ENCODE measurements at regions not wholly inside any gene's neighbourhood (a gene's known extent, or its start where the extent isn't known, plus 50 kb on each side); places are given as distances from the start of the nearest gene placed in this dataset.

GRCh38 chr18:52228166-52228565, 111.8 kb upstream of the DCC start:
- H3K9me3 ChIP-seq = peaks cover 0 to 4% (median 0%) of the 10 kb centered on the region in 12 donors
- 32 to 58% (median 47%) methylated on average over 3 of the region's 3 CpGs for WGBS, 4 donors
- no peak overlapping the region for H3K4me3 ChIP-seq
- H3K4me1 ChIP-seq = no peaks in the 10 kb centered on the region
- H3K27me3 ChIP-seq = no peaks in the 10 kb centered on the region
- no peak for TF ChIP-seq CTCF (IDR thresholded peaks at IDR 0.05)
- no peak for TF ChIP-seq POLR2A (IDR thresholded peaks at IDR 0.05)
- no peaks in the 10 kb centered on the region for H3K36me3 ChIP-seq
- intact Hi-C loops (cut with DNase I) = no loop called here
- no peak for ATAC-seq
- no peak for DNase-seq
- no peak overlapping the region for H3K27ac ChIP-seq

- H3K4me1 ChIP-seq = no peaks in the 10 kb centered on the region
- no peaks in the 10 kb centered on the region for H3K36me3 ChIP-seq
- DNase-seq = no peak
- intact Hi-C loops (cut with DNase I) = no loop called here
- H3K9me3 ChIP-seq = peaks cover 0 to 4% (median 0%) of the 10 kb centered on the region in 12 donors
- H3K4me3 ChIP-seq = no peak overlapping the region
- TF ChIP-seq POLR2A (IDR thresholded peaks at IDR 0.05) (no peak), CTCF (IDR thresholded peaks at IDR 0.05) (no peak)
- no peak for ATAC-seq
- no peak overlapping the region for H3K27ac ChIP-seq
- WGBS, 4 donors = 44 to 87% (median 85%) methylated on average over 1 of the region's 1 CpG
- no peaks in the 10 kb centered on the region for H3K27me3 ChIP-seq
These were observed 103.9 kb upstream of the DCC start for GRCh38 chr18:52236131-52236530.

- Histone ChIP-seq H3K36me3 (no peaks in the 10 kb centered on the region), H3K4me1 (no peaks in the 10 kb centered on the region), H3K9me3 (no peaks in the 10 kb centered on the region), H3K27me3 (no peaks in the 10 kb centered on the region), H3K27ac (no peak overlapping the region), H3K4me3 (no peak overlapping the region)
- ATAC-seq = no peak
- TF ChIP-seq CTCF (IDR thresholded peaks at IDR 0.05) (no peak), POLR2A (IDR thresholded peaks at IDR 0.05) (no peak)
- 71 to 83% (median 77%) methylated on average over 2 of the region's 2 CpGs for WGBS, 4 donors
- intact Hi-C loops (cut with DNase I) = no loop called here
- DNase-seq = no peak
These were observed 102.4 kb upstream of the DCC start for GRCh38 chr18:52237551-52237950.

- Histone ChIP-seq H3K4me3 (no peak overlapping the region), H3K27ac (no peak overlapping the region), H3K9me3 (peaks cover 0 to 10% (median 0%) of the 10 kb centered on the region in 12 donors), H3K36me3 (no peaks in the 10 kb centered on the region), H3K4me1 (no peaks in the 10 kb centered on the region), H3K27me3 (no peaks in the 10 kb centered on the region)
- ATAC-seq = no peak
- 75 to 85% (median 80%) methylated on average over 2 of the region's 2 CpGs for WGBS, 4 donors
- TF ChIP-seq POLR2A (IDR thresholded peaks at IDR 0.05) = no peak
- no peak for TF ChIP-seq CTCF (IDR thresholded peaks at IDR 0.05)
- intact Hi-C loops (cut with DNase I) = no loop called here
- no peak for DNase-seq
These were observed 97.3 kb upstream of the DCC start for GRCh38 chr18:52242711-52243110.

Data from heart left ventricle (tissue), 16 donors.